Stomach (tissue), 8 donors: ENCODE measurements at regions not wholly inside any gene's neighbourhood (a gene's known extent, or its start where the extent isn't known, plus 50 kb on each side); places are given as distances from the start of the nearest gene placed in this dataset.

Source experiments
- DNase-seq, 2 donors: peaks; one replicate each; pipeline versions ENCODE4 v3.0.0 to v3.0.0-alpha.2; 2013 to 2019
- H3K27ac ChIP-seq, 5 donors: fragments of 200-600 bp in 4 of 5; sonication (generic) in 4 of 5; one replicate each; pipeline ENCODE4 v1.5.1; 2013 to 2019; ENCODE audit warnings: mild to moderate bottlenecking in 1 of 5, moderate library complexity in 1 of 5
- H3K27me3 ChIP-seq, 3 donors: fragments of 200-600 bp; sonication (generic); one replicate each; pipeline ENCODE4 v1.5.1; 2017 to 2019; ENCODE audit warnings: mixed run types in 1 of 3
- H3K36me3 ChIP-seq, 4 donors: fragments of 200-600 bp; sonication (generic); 1 replicate in 3 of 4; 2 replicates in 1 of 4; pipeline ENCODE4 v1.5.1; 2016 to 2019
- H3K4me1 ChIP-seq, 4 donors: fragments of 200-600 bp; sonication (generic); one replicate each; pipeline ENCODE4 v1.5.1; 2016 to 2019
- H3K4me3 ChIP-seq, 4 donors: fragments of 200-600 bp; sonication (generic) in 3 of 4; one replicate each; pipeline ENCODE4 v1.5.1; 2016 to 2019; ENCODE audit warnings: mild to moderate bottlenecking in 1 of 4
- H3K9me3 ChIP-seq, 4 donors: fragments of 200-600 bp; sonication (generic); one replicate each; pipeline ENCODE4 v1.5.1; 2016 to 2019
- EP300 ChIP-seq: sonication (generic); formaldehyde crosslinking; IDR thresholded peaks from one replicate; pipeline ENCODE4 v1.6.1; 2017; ENCODE audit warnings: antibody characterized with exemption
- POLR2A ChIP-seq, 4 donors: fragments of 450-650 bp; IDR thresholded peaks; one replicate each; pipeline ENCODE4 v1.6.1; 2016; ENCODE audit warnings: antibody characterized with exemption in 4 of 4, control low read depth in 2 of 4, mild to moderate bottlenecking in 1 of 4, moderate library complexity in 1 of 4
- POLR2AphosphoS5 ChIP-seq, 3 donors: sonication (generic); formaldehyde crosslinking; IDR thresholded peaks; one replicate each; pipeline ENCODE4 v1.6.1; 2016; ENCODE audit warnings: antibody characterized with exemption in 3 of 3
- WGBS, 5 donors: extraction: QIAGEN DNeasy Blood & Tissue Kit in 3 of 5; methylation state at CpG; one replicate each; pipeline versions ENCODE4 v1.1.5 to v1.1.7; 2013 to 2018; 5-methylcytosine and 5-hydroxymethylcytosine counted together
- intact Hi-C: fragments of 100-400 bp; cut with DNase I; formaldehyde crosslinking; loops from one replicate; pipeline ENCODE4 v1.15.1; 2023; ENCODE audit warnings: low total_unique reads
- TF ChIP-seq, protein P1 (sequence below), 7 experiments: fragments of 450-650 bp in 4 of 7; fragments of 200-600 bp in 3 of 7; sonication (generic) in 3 of 7; IDR thresholded peaks; one replicate each; pipeline ENCODE4 v1.5.1; 2016 to 2019; ENCODE audit warnings: antibody characterized with exemption in 7 of 7, control low read depth in 2 of 7, mild to moderate bottlenecking in 1 of 7
- donor health status: healthy with polysubstance abuse.
- donor health status: Bipolar disorder and iron deficiency.
- donor health status: healthy.

DNA sequence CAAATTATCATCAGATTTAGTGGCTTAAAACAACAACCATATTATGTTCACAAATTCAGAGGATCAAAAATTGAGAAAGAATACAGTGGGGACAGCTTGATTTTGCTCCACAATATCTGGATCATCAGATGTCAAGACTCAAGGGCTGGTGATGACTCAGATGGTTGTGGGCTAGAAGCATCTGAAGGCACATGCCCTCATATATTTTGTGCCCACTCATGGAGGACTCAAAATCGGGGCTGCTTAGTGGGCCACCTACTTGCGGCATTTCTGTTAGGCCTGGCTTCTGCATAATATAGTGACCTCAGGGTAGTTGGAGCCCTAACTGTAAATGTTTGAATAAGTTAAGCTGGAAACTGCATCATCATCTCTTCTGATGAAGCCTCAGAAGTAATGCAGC, 584.5 kb downstream of the SLC16A7 start:
- Histone ChIP-seq H3K27ac (no peak overlapping the region), H3K4me3 (no peak overlapping the region), H3K9me3 (no peaks in the 10 kb centered on the region), H3K27me3 (no peaks in the 10 kb centered on the region), H3K4me1 (no peaks in the 10 kb centered on the region), H3K36me3 (no peaks in the 10 kb centered on the region)
- intact Hi-C loops, result no loop called here
- no peak for DNase-seq
- whole genome bisulfite sequencing, 5 donors, result 76 to 97% (median 94%) methylated on average over 2 of the region's 2 CpGs
- TF ChIP-seq POLR2A (IDR thresholded peaks at IDR 0.05), result no peak
- no peak for TF ChIP-seq EP300
- no peak for TF ChIP-seq POLR2AphosphoS5 (IDR thresholded peaks at IDR 0.05)
- TF ChIP-seq, protein P1, sequence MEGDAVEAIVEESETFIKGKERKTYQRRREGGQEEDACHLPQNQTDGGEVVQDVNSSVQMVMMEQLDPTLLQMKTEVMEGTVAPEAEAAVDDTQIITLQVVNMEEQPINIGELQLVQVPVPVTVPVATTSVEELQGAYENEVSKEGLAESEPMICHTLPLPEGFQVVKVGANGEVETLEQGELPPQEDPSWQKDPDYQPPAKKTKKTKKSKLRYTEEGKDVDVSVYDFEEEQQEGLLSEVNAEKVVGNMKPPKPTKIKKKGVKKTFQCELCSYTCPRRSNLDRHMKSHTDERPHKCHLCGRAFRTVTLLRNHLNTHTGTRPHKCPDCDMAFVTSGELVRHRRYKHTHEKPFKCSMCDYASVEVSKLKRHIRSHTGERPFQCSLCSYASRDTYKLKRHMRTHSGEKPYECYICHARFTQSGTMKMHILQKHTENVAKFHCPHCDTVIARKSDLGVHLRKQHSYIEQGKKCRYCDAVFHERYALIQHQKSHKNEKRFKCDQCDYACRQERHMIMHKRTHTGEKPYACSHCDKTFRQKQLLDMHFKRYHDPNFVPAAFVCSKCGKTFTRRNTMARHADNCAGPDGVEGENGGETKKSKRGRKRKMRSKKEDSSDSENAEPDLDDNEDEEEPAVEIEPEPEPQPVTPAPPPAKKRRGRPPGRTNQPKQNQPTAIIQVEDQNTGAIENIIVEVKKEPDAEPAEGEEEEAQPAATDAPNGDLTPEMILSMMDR (IDR thresholded peaks at IDR 0.05), result no peak

DNA sequence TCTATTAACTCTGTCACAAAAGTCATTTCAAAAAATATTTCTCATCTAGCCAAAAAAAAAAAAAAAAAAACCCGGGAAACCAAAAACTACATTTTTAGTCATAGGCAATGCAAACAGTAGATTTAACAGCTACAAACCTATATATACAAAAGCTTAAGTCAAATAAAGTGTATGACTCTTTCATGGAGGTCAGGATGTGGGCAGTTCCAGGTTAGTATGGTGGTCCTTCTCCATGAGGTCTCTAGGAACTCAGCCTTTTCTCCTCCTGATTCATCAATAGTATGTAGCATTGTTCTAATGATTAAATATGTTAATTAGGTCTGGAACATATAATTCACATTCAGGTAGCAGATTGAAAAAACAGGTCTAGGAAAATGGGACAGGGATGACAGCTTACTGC, 586.5 kb downstream of the SLC16A7 start:
- TF ChIP-seq, protein P1 (IDR thresholded peaks at IDR 0.05), result no peak
- TF ChIP-seq POLR2A (IDR thresholded peaks at IDR 0.05), result no peak
- no peak for TF ChIP-seq EP300
- no peak for TF ChIP-seq POLR2AphosphoS5 (IDR thresholded peaks at IDR 0.05)
- 86 to 97% (median 88%) methylated on average over 1 of the region's 1 CpG for WGBS, 5 donors
- no peak overlapping the region for H3K4me3 ChIP-seq
- intact Hi-C loops, result no loop called here
- no peaks in the 10 kb centered on the region for H3K27me3 ChIP-seq
- no peaks in the 10 kb centered on the region for H3K36me3 ChIP-seq
- no peaks in the 10 kb centered on the region for H3K4me1 ChIP-seq
- no peaks in the 10 kb centered on the region for H3K9me3 ChIP-seq
- no peak overlapping the region for H3K27ac ChIP-seq
- DNase-seq, result no peak

- Histone ChIP-seq H3K27me3 (no peaks in the 10 kb centered on the region), H3K4me1 (no peaks in the 10 kb centered on the region), H3K4me3 (no peak overlapping the region), H3K36me3 (no peaks in the 10 kb centered on the region), H3K9me3 (no peaks in the 10 kb centered on the region), H3K27ac (no peak overlapping the region)
- WGBS, 5 donors, result 86 to 96% (median 93%) methylated on average over 1 of the region's 1 CpG
- no peak for DNase-seq
- intact Hi-C loops, result no loop called here
- no peak for TF ChIP-seq POLR2AphosphoS5 (IDR thresholded peaks at IDR 0.05)
- TF ChIP-seq, protein P1 (IDR thresholded peaks at IDR 0.05), result no peak
Observed at GRCh38 chr12:60184096-60184495, 588.3 kb downstream of the SLC16A7 start.

- H3K36me3 ChIP-seq, result no peaks in the 10 kb centered on the region
- no peaks in the 10 kb centered on the region for H3K27me3 ChIP-seq
- no peak overlapping the region for H3K4me3 ChIP-seq
- WGBS, 5 donors, result 76 to 85% (median 79%) methylated on average over 4 of the region's 4 CpGs
- H3K4me1 ChIP-seq, result no peaks in the 10 kb centered on the region
- DNase-seq, result no peak
- no peak for TF ChIP-seq POLR2AphosphoS5 (IDR thresholded peaks at IDR 0.05)
- TF ChIP-seq, protein P1 (IDR thresholded peaks at IDR 0.05), result no peak
- no peak for TF ChIP-seq POLR2A (IDR thresholded peaks at IDR 0.05)
- no peak for TF ChIP-seq EP300
- H3K9me3 ChIP-seq, result no peaks in the 10 kb centered on the region
- intact Hi-C loops, result no loop called here
- no peak overlapping the region for H3K27ac ChIP-seq
Observed at GRCh38 chr12:60185060-60185459, 589.2 kb downstream of the SLC16A7 start.
